ENCODE measurements at regions not wholly inside any gene's neighbourhood (a gene's known extent, or its start where the extent isn't known, plus 50 kb on each side); places are given as distances from the start of the nearest gene placed in this dataset.

- TF ChIP-seq CTCF (IDR thresholded peaks at IDR 0.05): no peak
- no peak for TF ChIP-seq POLR2A (IDR thresholded peaks at IDR 0.05)
Observed at GRCh38 chr3:27945229-27945628, 223.1 kb upstream of the EOMES start.

Measured in uterus (tissue), 2 donors.